Effector CD4-positive, alpha-beta T cell (primary cell): ENCODE measurements at regions not wholly inside any gene's neighbourhood (a gene's known extent, or its start where the extent isn't known, plus 50 kb on each side); places are given as distances from the start of the nearest gene placed in this dataset.
"Not testable (repeated sequence)": the region's sequence is repeated elsewhere in the genome, so short reads cannot be mapped to it uniquely, and the experiment has no call there.

Experiments
- DNase-seq: peaks from one replicate; pipeline ENCODE4 v3.0.0-alpha.2; 2020

GRCh38 chr21:27393726-27394125 is 426.8 kb upstream of the ADAMTS5 start:
- DNase-seq: no peak

GRCh38 chr21:27391990-27392389 is 425.1 kb upstream of the ADAMTS5 start:
- no peak for DNase-seq

GRCh38 chr21:27390384-27390783 is 423.5 kb upstream of the ADAMTS5 start:
- DNase-seq: no peak

DNA sequence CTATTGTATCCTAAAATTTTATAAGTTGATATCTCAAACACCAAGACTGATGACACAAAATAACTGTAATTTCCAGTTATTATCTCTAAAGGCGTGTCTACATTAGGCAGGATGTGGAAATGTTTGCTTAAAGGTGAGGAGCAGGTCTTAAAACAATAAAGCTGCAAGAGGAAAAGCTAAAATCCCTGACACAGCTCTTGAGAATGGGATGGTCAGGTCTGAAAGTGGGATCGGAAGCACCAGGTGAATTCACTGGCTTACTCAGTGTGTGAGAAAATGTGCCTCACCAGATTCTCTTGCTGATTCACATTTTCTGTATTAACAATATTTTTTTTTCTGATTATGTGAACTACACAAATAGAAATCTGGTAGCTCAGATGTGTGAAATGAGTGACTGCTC is 421.9 kb upstream of the ADAMTS5 start:
- no peak for DNase-seq

DNA sequence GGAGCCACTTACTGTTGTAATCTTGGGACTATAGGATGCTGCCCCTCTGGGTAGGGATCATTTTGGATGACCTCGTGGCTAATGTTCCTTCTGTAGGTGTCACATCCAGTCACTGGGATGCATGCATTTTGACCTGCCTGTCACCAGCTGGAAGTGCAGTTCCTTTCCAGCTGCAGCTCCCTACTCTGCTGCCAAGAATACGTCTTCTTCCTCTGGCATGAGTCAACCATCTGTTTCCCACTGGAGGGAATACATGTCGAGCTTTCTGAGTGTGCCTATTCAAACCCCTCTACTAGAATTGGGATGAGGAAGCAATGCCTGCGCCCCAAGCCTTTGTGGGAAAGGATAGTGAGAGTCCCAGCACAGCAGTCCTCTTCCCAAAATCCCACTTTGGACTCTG is 415.5 kb upstream of the ADAMTS5 start:
- no peak for DNase-seq

GRCh38 chr21:27380303-27380702 is 413.4 kb upstream of the ADAMTS5 start:
- no peak for DNase-seq

- DNase-seq: no peak
Measured at GRCh38 chr21:27379354-27379753, 412.5 kb upstream of the ADAMTS5 start.

DNA sequence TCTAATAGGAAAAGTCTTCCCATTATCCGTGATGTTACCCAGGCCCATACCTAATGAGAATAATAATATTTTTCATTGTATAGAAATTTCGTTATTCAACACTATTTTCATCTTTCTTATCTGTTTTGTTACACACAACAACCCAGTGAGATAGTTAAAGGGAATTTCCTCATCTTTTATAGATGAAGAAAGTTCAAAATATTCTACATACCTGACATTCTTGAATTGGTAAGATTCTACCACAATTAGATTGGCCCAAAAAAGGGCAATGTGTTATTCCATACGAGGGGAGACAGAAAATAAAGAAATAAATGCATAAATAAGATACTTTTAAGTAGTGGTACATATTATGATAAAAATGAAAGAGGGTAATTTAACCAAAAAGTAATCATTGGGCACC is 405.5 kb upstream of the ADAMTS5 start:
- no peak for DNase-seq

DNA sequence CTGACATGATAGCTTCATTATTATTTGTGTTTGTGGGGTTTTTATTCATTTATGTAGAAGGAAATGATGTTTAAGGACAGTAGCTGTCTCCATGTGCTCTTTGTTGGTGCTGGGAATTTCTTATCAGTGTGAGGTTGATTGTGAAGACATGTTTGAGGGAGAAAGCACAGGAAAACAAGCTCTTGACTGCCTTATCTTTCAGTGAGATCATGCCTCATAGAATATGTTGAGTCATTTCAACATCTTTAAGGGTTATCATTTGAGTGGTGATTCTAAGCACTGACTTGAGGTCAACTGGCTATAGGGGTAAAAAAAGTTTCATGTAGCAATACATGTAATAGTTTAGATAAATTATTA is 405.1 kb upstream of the ADAMTS5 start:
- no peak for DNase-seq

GRCh38 chr21:27371115-27371974 is 404.5 kb upstream of the ADAMTS5 start:
- DNase-seq: no peak

- no peak for DNase-seq
Measured at GRCh38 chr21:27369978-27370571, 403.2 kb upstream of the ADAMTS5 start.

DNA sequence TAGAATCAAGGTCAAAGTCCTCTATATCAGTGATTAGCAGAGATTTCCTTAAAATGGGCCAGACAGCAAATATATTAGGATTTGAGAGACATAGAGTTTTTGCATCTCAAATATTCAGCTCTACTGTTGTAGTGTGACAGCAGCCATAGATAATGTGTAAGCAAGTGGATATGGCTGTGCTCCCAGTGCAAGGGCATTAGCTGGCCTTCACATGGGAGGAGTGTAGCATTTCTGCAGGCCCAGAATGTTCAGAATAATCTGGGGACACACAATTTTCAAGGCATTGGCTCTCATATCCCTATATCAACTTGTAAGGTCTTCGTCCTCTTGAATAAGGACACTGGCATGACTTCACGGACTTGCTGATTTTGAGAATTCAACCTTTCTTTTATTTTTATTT is 402.3 kb upstream of the ADAMTS5 start:
- no peak for DNase-seq

- DNase-seq: no peak
Measured at GRCh38 chr21:27366646-27367235, 399.9 kb upstream of the ADAMTS5 start.

GRCh38 chr21:27366036-27366435 is 399.1 kb upstream of the ADAMTS5 start:
- no peak for DNase-seq

DNA sequence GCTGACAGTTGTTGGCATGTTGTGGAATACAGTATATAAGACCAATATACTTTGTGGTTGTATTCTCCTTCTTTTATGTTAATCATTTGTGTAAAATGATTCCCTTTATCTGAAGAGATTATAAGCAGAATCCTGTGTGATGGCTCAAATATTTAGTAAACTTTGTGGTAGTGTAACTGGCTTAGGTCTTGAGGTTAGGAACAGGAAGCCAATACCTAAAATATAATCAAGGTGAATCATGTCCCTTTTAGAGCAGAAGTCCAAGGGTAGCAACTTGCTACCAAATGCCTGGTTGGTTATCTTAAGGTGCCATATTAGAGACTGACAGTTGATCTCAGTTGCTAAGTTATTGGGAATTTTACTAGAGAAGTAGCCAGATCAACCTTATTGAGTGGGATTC is 398.5 kb upstream of the ADAMTS5 start:
- no peak for DNase-seq

DNA sequence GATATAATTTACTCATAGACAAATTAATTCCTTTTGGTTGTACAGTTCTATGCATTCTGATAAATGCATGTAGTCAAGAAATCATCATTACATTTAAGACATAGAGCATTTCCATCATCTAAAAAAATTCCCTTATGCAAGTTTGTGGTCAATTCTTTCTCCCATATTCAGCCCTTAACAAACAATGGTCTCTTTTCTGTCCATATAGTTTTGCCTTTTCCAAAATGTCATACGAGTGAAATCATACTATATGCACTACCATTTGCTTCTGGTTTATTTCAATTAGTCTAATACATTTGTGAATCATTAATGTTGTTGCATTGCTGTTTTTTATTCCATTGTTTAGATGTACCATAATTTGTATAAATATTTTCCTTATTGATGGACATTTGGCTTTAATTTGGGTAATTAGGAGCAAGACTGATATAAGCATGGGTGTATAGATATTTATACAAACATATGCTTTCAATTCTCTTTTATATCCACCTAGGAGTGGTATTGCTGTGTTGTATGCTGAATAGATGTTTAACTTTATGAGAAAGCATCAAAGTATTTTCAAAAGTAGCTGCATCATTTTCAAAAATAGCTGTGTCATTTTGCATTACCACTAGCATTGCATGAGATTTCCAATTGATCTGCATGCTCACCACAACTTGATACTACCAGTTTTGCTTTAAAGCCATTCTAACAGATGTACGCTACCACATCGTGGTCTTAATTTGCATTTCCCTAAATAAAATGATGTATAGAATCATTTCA is 397.0 kb upstream of the ADAMTS5 start:
- no peak for DNase-seq

- no peak for DNase-seq
Measured at GRCh38 chr21:27362249-27362648, 395.4 kb upstream of the ADAMTS5 start.

- DNase-seq: no peak
Measured at GRCh38 chr21:27359141-27359540, 392.3 kb upstream of the ADAMTS5 start.

DNA sequence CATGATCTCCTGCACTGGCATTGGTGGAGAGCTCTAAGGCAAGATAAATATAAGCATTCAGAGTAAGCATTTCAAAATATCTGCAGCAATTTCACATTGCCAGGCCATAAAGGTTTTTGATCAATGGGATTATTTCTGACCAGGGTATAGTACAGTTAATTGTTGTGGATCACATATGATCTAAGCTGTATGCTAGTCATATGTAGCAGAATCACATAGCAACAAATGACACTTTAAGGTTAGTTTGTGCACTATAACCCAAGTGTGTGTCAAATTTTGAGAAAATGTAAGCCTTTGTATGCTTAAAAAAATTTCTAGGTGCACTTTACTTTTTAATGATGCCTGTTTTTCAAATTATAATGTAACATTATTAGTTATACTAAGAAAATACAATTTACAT is 386.0 kb upstream of the ADAMTS5 start:
- no peak for DNase-seq

- no peak for DNase-seq
Measured at GRCh38 chr21:27346041-27346448, 379.2 kb upstream of the ADAMTS5 start.

- DNase-seq: no peak
Measured at GRCh38 chr21:27339902-27340301, 373.0 kb upstream of the ADAMTS5 start.

DNA sequence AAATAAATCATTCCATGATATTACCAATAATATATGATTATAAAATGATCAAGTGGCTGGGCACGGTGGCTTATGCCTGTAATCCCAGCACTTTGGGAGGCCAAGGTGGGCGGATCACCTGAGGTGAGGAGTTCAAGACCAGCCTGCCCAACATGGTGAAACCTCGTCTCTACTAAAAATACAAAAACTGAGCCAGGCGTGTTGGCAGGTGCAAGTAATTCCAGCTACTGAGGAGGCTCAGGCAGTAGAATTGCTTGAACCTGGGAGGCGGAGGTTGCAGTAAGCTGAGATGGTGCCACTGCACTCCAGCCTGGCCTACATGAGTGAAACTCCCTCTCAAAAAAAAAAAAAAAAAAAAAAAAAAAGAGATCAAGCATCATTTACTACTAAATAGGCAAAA is 371.1 kb upstream of the ADAMTS5 start:
- DNase-seq: not testable (repeated sequence)

DNA sequence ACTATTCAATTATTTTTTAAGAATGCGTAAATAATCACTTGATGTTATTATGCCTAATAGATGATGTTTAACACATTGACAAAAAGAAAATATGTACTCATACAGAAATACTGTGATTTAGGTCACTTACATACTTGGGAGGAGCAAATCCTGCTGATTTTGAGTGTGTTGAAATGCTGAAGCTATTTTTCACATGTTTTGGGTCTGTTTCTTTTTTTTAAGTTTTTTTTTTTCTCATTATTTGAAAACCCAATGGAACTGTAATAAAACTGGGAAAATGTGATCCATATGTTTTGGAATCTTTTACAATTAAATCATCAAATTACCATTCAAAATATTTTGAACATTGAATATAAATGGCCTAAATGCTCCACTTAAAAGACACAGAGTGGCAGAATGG is 366.2 kb upstream of the ADAMTS5 start:
- no peak for DNase-seq
